22Rv1 (cell line): ENCODE measurements at regions not wholly inside any gene's neighbourhood (a gene's known extent, or its start where the extent isn't known, plus 50 kb on each side); places are given as distances from the start of the nearest gene placed in this dataset.
"Not testable (repeated sequence)": the region's sequence is repeated elsewhere in the genome, so short reads cannot be mapped to it uniquely, and the experiment has no call there.

Experiments used
- ZFX ChIP-seq: fragments of 450-650 bp; IDR thresholded peaks from 2 replicates; pipeline ENCODE4 v1.6.1; 2017; ENCODE audit warnings: antibody characterized with exemption, borderline replicate concordance
- TF ChIP-seq, protein P1 (sequence below): fragments of 450-650 bp; IDR thresholded peaks from 2 replicates; pipeline ENCODE4 v1.5.1; 2017; ENCODE audit warnings: mild to moderate bottlenecking

DNA sequence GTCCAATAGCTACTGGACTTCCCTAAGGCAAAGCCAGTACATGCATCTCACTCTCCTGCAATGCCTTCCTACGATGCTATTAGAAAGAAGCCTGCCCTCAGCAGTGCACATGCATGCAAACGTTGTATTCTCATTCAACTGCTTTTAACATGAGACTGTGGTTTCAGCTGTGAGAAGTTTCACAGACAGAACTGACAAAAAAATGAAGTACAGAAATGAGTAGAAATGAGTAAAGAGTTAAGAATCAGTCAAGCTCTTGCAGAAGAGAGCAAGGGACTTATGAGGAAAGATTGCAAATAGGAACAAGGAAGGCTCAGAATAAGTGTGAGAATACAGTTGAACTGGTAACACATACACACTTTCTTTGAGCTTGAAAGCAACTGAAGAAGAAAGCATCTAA, 54.8 kb downstream of the HSFY1 start:
- TF ChIP-seq, protein P1, sequence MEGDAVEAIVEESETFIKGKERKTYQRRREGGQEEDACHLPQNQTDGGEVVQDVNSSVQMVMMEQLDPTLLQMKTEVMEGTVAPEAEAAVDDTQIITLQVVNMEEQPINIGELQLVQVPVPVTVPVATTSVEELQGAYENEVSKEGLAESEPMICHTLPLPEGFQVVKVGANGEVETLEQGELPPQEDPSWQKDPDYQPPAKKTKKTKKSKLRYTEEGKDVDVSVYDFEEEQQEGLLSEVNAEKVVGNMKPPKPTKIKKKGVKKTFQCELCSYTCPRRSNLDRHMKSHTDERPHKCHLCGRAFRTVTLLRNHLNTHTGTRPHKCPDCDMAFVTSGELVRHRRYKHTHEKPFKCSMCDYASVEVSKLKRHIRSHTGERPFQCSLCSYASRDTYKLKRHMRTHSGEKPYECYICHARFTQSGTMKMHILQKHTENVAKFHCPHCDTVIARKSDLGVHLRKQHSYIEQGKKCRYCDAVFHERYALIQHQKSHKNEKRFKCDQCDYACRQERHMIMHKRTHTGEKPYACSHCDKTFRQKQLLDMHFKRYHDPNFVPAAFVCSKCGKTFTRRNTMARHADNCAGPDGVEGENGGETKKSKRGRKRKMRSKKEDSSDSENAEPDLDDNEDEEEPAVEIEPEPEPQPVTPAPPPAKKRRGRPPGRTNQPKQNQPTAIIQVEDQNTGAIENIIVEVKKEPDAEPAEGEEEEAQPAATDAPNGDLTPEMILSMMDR, result not testable (repeated sequence)
- not testable (repeated sequence) for TF ChIP-seq ZFX
